K562 (cell line): ENCODE measurements at regions not wholly inside any gene's neighbourhood (a gene's known extent, or its start where the extent isn't known, plus 50 kb on each side); places are given as distances from the start of the nearest gene placed in this dataset.

Experiments
- ATAC-seq: fragments of 200-7000 bp; cut with Tn5 transposase; 3 replicates; pipeline ENCODE4 v1.9.1; 2020; ENCODE audit warnings: moderate library complexity
- BruUV-seq: library from RNA; stranded (reverse); fragments of 400-500 nt; replicated peaks from 2 replicates; lab custom pipeline; 2021; lab: Mats Ljungman, UMichigan
- CTCF ChIA-PET: fragments of 300-600 bp; formaldehyde crosslinking; extraction: SDS; loops from one replicate; lab custom pipeline; 2021; ENCODE audit warnings: low intra/inter-chr PET ratio; lab: Yijun Ruan, JAX
- POLR2A ChIA-PET: fragments of 300-600, 350-650 bp; sonication (Branson Sonifier 250); formaldehyde crosslinking; extraction: SDS; loops from one replicate; lab custom pipeline; 2021; ENCODE audit warnings: antibody characterized with exemption, inconsistent platforms; lab: Yijun Ruan, JAX
- DNase-seq, 4 experiments: peaks; one replicate each; pipeline versions ENCODE4 v3.0.0 to v3.0.0-alpha.2; 2011 to 2018; ENCODE audit warnings: low spot score in 3 of 4, mixed read lengths in 3 of 4; ENCODE audit errors: extremely low read depth in 1 of 4
- FAIRE-seq: peaks from 2 replicates; lab custom pipeline; 2011; peaks lifted over from hg19 to GRCh38; lab: Jason Lieb, UNC
- H2AFZ ChIP-seq: 2 replicates; pipeline ENCODE4 v1.6.0; 2011; ENCODE audit warnings: low read depth, low read length, control low read depth, inconsistent platforms
- H3K27ac ChIP-seq: fragments of 200-600 bp; 3 replicates; pipeline ENCODE4 v1.8.0; 2011; ENCODE audit warnings: low read depth, mild to moderate bottlenecking, control low read depth, inconsistent platforms, low read length, moderate library complexity, mixed read lengths; ENCODE audit errors: extremely low read depth
- H3K27me3 ChIP-seq, 2 experiments: fragments of 300-600 bp in 1 of 2; 2 replicates in 1 of 2; 3 replicates in 1 of 2; pipeline versions ENCODE4 v1.6.0 to v1.8.0; 2011; ENCODE audit warnings: inconsistent platforms in 2 of 2, low read length in 2 of 2, mild to moderate bottlenecking in 1 of 2, mixed read lengths in 1 of 2, moderate library complexity in 1 of 2; ENCODE audit not compliant: control insufficient read depth in 2 of 2, insufficient read depth in 2 of 2
- H3K36me3 ChIP-seq: fragments of 300-600 bp; 3 replicates; pipeline ENCODE4 v1.8.0; 2011; ENCODE audit warnings: mild to moderate bottlenecking, low read length, inconsistent platforms; ENCODE audit not compliant: control insufficient read depth, insufficient read depth
- H3K4me1 ChIP-seq, 2 experiments: fragments of 200-600 bp in 1 of 2; replicated peaks in 1 of 2; 2 replicates in 1 of 2; 3 replicates in 1 of 2; pipeline versions ENCODE4 v1.5.1 to v1.8.0; 2011; ENCODE audit warnings: inconsistent platforms in 2 of 2, low read length in 2 of 2, mild to moderate bottlenecking in 1 of 2, mixed read lengths in 1 of 2, moderate library complexity in 1 of 2; ENCODE audit not compliant: control insufficient read depth in 2 of 2, insufficient read depth in 2 of 2
- H3K4me2 ChIP-seq: 2 replicates; pipeline ENCODE4 v1.6.1; 2011; ENCODE audit warnings: low read length, control low read depth, inconsistent platforms, mixed read lengths; ENCODE audit not compliant: insufficient read depth
- H3K4me3 ChIP-seq: fragments of 200-600 bp; sonication (generic), shearing (Covaris generic); 2 replicates; pipeline ENCODE4 v1.5.1; 2016; ENCODE audit warnings: control low read depth, inconsistent platforms
- H3K79me2 ChIP-seq: fragments of 200-600 bp; 3 replicates; pipeline ENCODE4 v1.8.0; 2011; ENCODE audit warnings: low read length, inconsistent platforms; ENCODE audit not compliant: control insufficient read depth, insufficient read depth
- H3K9ac ChIP-seq, 2 experiments: 2 replicates each; pipeline versions ENCODE4 v1.6.0 to v1.6.1; 2011; ENCODE audit warnings: low read depth in 2 of 2, low read length in 2 of 2, control low read depth in 1 of 2, inconsistent platforms in 1 of 2, mild to moderate bottlenecking in 1 of 2, mixed read lengths in 1 of 2; ENCODE audit not compliant: insufficient read depth in 1 of 2
- H3K9me1 ChIP-seq: one replicate; pipeline ENCODE4 v1.6.0; 2011; ENCODE audit warnings: inconsistent platforms, mild to moderate bottlenecking, low read length, moderate library complexity; ENCODE audit not compliant: control insufficient read depth, insufficient read depth
- H3K9me3 ChIP-seq: replicated peaks from 2 replicates; pipeline ENCODE4 v1.5.1; 2011; ENCODE audit warnings: low read depth, low read length, inconsistent platforms; ENCODE audit not compliant: control insufficient read depth, insufficient read depth
- H4K20me1 ChIP-seq: replicated peaks from 2 replicates; pipeline ENCODE4 v1.6.1; 2011; ENCODE audit warnings: low read length, inconsistent platforms, mixed read lengths; ENCODE audit not compliant: control insufficient read depth, insufficient read depth
- CHD4 ChIP-seq: fragments of 200-600 bp; sonication (generic); IDR thresholded peaks from 3 replicates; pipeline ENCODE4 v1.6.1; 2012; ENCODE audit warnings: low read depth, mild to moderate bottlenecking, mixed read lengths, low read length, inconsistent platforms; ENCODE audit not compliant: insufficient read depth, insufficient replicate concordance, poor library complexity, severe bottlenecking
- FOSL1 ChIP-seq: fragments of 200-800 bp; sonication (Bioruptor generic); conservative IDR thresholded peaks from 2 replicates; pipeline ENCODE4 v1.6.1; 2016; ENCODE audit warnings: missing genetic modification characterization, missing compliant biosample characterization
- HOXB6 ChIP-seq: fragments of 250-450 bp; sonication (Bioruptor Pico); IDR thresholded peaks from 2 replicates; pipeline ENCODE4 v1.5.1; 2022; ENCODE audit warnings: mild to moderate bottlenecking, borderline replicate concordance
- LCOR ChIP-seq: sonication (generic); formaldehyde crosslinking; IDR thresholded peaks from 2 replicates; pipeline ENCODE4 v1.8.0; 2022; ENCODE audit warnings: mild to moderate bottlenecking, missing genetic modification reagents
- NEUROD1 ChIP-seq: fragments of 150-350 bp; IDR thresholded peaks from 2 replicates; pipeline ENCODE4 v1.6.1; 2014; ENCODE audit warnings: borderline replicate concordance, low read length, low read depth; ENCODE audit not compliant: partially characterized antibody
- RBM14 ChIP-seq: fragments of 200-400 bp; formaldehyde crosslinking; IDR thresholded peaks from 2 replicates; pipeline ENCODE4 v1.6.1; 2018; ENCODE audit warnings: low read depth, mild to moderate bottlenecking, low read length, moderate library complexity, borderline replicate concordance; ENCODE audit not compliant: insufficient read depth
- SIN3B ChIP-seq: fragments of 450-650 bp; IDR thresholded peaks from 2 replicates; pipeline ENCODE4 v1.6.1; 2017; ENCODE audit warnings: low read depth, mild to moderate bottlenecking, moderate library complexity
- ZFPM2 ChIP-seq: fragments of 250-450 bp; sonication (Bioruptor Pico); IDR thresholded peaks from 2 replicates; pipeline ENCODE4 v1.5.1; 2022; ENCODE audit warnings: mild to moderate bottlenecking
- ZNF586 ChIP-seq: fragments of 450-650 bp; formaldehyde crosslinking; conservative IDR thresholded peaks from 2 replicates; pipeline ENCODE4 v1.4.0; 2020; ENCODE audit warnings: mild to moderate bottlenecking, moderate library complexity
- WGBS: fragments of 100-300 bp; shearing (Covaris generic); methylation state at CpG from one replicate; pipeline ENCODE4 v1.1.6; 2016; ENCODE audit warnings: low coverage, mixed read lengths; ENCODE audit not compliant: insufficient coverage; ENCODE audit errors: missing lambda C conversion rate; 5-methylcytosine and 5-hydroxymethylcytosine counted together
- in situ Hi-C: fragments of 300-500 bp; cut with MboI; formaldehyde crosslinking; loops from 4 replicates; pipeline ENCODE4 v1.15.0; 2018; ENCODE audit warnings: inconsistent platforms, mixed read lengths
- intact Hi-C: fragments of 100-400 bp; cut with micrococcal nuclease; formaldehyde crosslinking; loops from 2 replicates; pipeline ENCODE4 v1.14.2; 2022
- TF ChIP-seq, protein P1 (sequence below): fragments of 450-650 bp; formaldehyde crosslinking; IDR thresholded peaks from 2 replicates; pipeline ENCODE4 v1.4.0; 2022; ENCODE audit warnings: missing genetic modification characterization
- TF ChIP-seq, protein P2 (sequence below): IDR thresholded peaks from 2 replicates; pipeline ENCODE4 v1.6.1; 2014; ENCODE audit warnings: antibody characterized with exemption

DNA sequence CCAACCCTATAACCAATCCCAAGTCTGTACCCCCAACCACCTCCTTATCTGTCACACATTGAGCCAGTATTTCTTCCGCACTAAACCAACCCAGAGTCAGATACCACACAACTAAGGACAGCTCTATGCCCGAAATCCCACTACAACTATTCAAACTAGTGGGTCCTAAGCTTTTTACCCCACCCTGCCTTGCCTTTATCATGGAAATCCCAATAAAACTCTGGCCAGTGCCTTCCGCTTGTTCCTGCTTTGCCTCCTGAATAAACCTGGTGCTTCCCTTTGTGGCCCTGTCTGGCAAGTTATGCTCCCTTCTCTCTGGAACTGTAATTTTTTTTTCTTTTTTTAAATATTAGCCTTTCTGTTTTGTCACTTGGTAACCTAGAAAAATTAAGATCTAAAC is 493.3 kb upstream of the SYT1 start (continued):
- TF ChIP-seq, protein P1, sequence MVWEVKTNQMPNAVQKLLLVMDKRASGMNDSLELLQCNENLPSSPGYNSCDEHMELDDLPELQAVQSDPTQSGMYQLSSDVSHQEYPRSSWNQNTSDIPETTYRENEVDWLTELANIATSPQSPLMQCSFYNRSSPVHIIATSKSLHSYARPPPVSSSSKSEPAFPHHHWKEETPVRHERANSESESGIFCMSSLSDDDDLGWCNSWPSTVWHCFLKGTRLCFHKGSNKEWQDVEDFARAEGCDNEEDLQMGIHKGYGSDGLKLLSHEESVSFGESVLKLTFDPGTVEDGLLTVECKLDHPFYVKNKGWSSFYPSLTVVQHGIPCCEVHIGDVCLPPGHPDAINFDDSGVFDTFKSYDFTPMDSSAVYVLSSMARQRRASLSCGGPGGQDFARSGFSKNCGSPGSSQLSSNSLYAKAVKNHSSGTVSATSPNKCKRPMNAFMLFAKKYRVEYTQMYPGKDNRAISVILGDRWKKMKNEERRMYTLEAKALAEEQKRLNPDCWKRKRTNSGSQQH (CRISPR knock-in tag): no peak
- TF ChIP-seq HOXB6 (no peak), FOSL1 (no peak)

DNA sequence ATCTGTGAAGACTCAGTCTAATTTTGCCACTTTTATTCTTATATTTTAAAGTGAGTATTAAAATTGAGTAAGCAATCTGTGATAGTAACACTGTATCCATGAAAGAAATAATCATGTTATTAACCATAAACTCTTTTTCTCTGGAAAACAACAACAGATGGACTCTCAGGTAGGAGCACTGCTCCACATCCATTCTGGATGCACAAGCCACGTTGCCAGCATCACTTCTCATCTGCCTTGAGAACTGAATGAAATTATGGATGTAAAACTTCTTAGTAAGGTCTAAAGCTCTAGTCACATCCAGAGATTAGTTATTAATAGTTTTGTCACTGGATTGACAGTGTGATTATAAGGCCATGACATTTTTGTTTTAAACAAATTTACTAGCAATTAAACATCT is 489.1 kb upstream of the SYT1 start:
- H3K9me3 ChIP-seq: no peaks in the 10 kb centered on the region
- no peaks in the 10 kb centered on the region for H3K9me1 ChIP-seq
- DNase-seq (no peak), ATAC-seq (no peak), FAIRE-seq (no peak)
- H2AFZ ChIP-seq: no peak overlapping the region
- no peaks in the 10 kb centered on the region for H3K27me3 ChIP-seq
- intact Hi-C loops (no loop called here), in situ Hi-C loops (no loop called here)
- H3K27ac ChIP-seq: no peak overlapping the region
- H3K4me2 ChIP-seq: no peak overlapping the region
- BruUV-seq: no TSS peak
- no peaks in the 10 kb centered on the region for H4K20me1 ChIP-seq
- no peaks in the 10 kb centered on the region for H3K4me1 ChIP-seq
- WGBS: 0% methylated on average over 1 of the region's 1 CpG
- ChIA-PET POLR2A (no interaction called here), CTCF (no interaction called here)
- no peak overlapping the region for H3K9ac ChIP-seq
- H3K36me3 ChIP-seq: no peaks in the 10 kb centered on the region
- no peaks in the 10 kb centered on the region for H3K79me2 ChIP-seq
- TF ChIP-seq SIN3B (no peak), RBM14 (no peak), ZNF586 (CRISPR knock-in tag) (no peak), LCOR (CRISPR knock-in tag) (no peak), ZFPM2 (CRISPR knock-in tag) (no peak), CHD4 (no peak), NEUROD1 (no peak)
- TF ChIP-seq, protein P2, sequence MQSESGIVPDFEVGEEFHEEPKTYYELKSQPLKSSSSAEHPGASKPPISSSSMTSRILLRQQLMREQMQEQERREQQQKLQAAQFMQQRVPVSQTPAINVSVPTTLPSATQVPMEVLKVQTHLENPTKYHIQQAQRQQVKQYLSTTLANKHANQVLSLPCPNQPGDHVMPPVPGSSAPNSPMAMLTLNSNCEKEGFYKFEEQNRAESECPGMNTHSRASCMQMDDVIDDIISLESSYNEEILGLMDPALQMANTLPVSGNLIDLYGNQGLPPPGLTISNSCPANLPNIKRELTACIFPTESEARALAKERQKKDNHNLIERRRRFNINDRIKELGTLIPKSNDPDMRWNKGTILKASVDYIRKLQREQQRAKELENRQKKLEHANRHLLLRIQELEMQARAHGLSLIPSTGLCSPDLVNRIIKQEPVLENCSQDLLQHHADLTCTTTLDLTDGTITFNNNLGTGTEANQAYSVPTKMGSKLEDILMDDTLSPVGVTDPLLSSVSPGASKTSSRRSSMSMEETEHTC: no peak
- no peak overlapping the region for H3K4me3 ChIP-seq
